HepG2 (cell line): ENCODE measurements at regions not wholly inside any gene's neighbourhood (a gene's known extent, or its start where the extent isn't known, plus 50 kb on each side); places are given as distances from the start of the nearest gene placed in this dataset.

Source experiments
- ATAC-seq: fragments of 200-7000 bp; cut with Tn5 transposase; 3 replicates; pipeline ENCODE4 v1.9.1; 2020; ENCODE audit warnings: mild to moderate bottlenecking, moderate library complexity
- BruUV-seq: library from RNA; stranded (reverse); fragments of 400-500 nt; replicated peaks from 2 replicates; lab custom pipeline; 2021; lab: Mats Ljungman, UMichigan
- CTCF ChIA-PET: fragments of 300-600 bp; formaldehyde crosslinking; extraction: SDS; loops from one replicate; lab custom pipeline; 2021; ENCODE audit warnings: low total read pairs, inconsistent platforms, low intra/inter-chr PET ratio; lab: Yijun Ruan, JAX
- POLR2A ChIA-PET: fragments of 350-600 bp; sonication (Branson Sonifier 250); formaldehyde crosslinking; loops from one replicate; lab custom pipeline; 2020; ENCODE audit warnings: antibody characterized with exemption, inconsistent platforms; lab: Yijun Ruan, JAX
- DNase-seq: peaks from one replicate; pipeline ENCODE4 v3.0.0-alpha.2; 2015; ENCODE audit warnings: low spot score
- FAIRE-seq: peaks from 3 replicates; lab custom pipeline; 2011; peaks lifted over from hg19 to GRCh38; lab: Jason Lieb, UNC
- H2AFZ ChIP-seq: one replicate; pipeline ENCODE4 v1.6.1; 2011; ENCODE audit warnings: low read length, inconsistent platforms
- H3K27ac ChIP-seq: fragments of 300-600 bp; 3 replicates; pipeline ENCODE4 v1.8.0; 2011; ENCODE audit warnings: mixed run types, mild to moderate bottlenecking, mixed read lengths, low read length, inconsistent platforms; ENCODE audit not compliant: insufficient read depth; ENCODE audit errors: extremely low read length
- H3K27me3 ChIP-seq, 2 experiments: fragments of 200-600 bp in 1 of 2; 2 replicates in 1 of 2; 3 replicates in 1 of 2; pipeline versions ENCODE4 v1.6.0 to v1.8.0; 2011; ENCODE audit warnings: low read length in 2 of 2, mild to moderate bottlenecking in 2 of 2, moderate library complexity in 2 of 2, inconsistent platforms in 1 of 2; ENCODE audit not compliant: insufficient read depth in 2 of 2, control insufficient read depth in 1 of 2
- H3K36me3 ChIP-seq, 2 experiments: fragments of 200-600 bp in 1 of 2; replicated peaks in 1 of 2; 2 replicates in 1 of 2; 3 replicates in 1 of 2; pipeline versions ENCODE4 v1.5.1 to v1.8.0; 2011; ENCODE audit warnings: low read length in 2 of 2, inconsistent platforms in 1 of 2; ENCODE audit not compliant: insufficient read depth in 2 of 2, control insufficient read depth in 1 of 2
- H3K4me1 ChIP-seq: 2 replicates; pipeline ENCODE4 v1.5.1; 2012; ENCODE audit warnings: low read length, inconsistent platforms; ENCODE audit not compliant: insufficient read depth
- H3K4me2 ChIP-seq: 2 replicates; pipeline ENCODE4 v1.6.0; 2011; ENCODE audit warnings: low read depth, low read length, inconsistent platforms
- H3K4me3 ChIP-seq, 3 experiments: fragments of 200-600 bp in 1 of 3; sonication (generic), shearing (Covaris generic) in 1 of 3; replicated peaks in 1 of 3; 2 replicates each; pipeline ENCODE4 v1.5.1; 2011 to 2016; ENCODE audit warnings: low read length in 3 of 3, inconsistent platforms in 2 of 3, low read depth in 2 of 3, mild to moderate bottlenecking in 2 of 3, control low read depth in 1 of 3, mixed read lengths in 1 of 3; ENCODE audit not compliant: insufficient read depth in 1 of 3
- H3K79me2 ChIP-seq: one replicate; pipeline ENCODE4 v1.6.1; 2011; ENCODE audit warnings: low read length, inconsistent platforms; ENCODE audit not compliant: insufficient read depth
- H3K9ac ChIP-seq: 2 replicates; pipeline ENCODE4 v1.6.0; 2011; ENCODE audit warnings: mild to moderate bottlenecking, low read depth, low read length, inconsistent platforms; ENCODE audit not compliant: insufficient read depth
- H3K9me3 ChIP-seq: 2 replicates; pipeline ENCODE4 v1.5.1; 2012; ENCODE audit warnings: mild to moderate bottlenecking, low read length
- H4K20me1 ChIP-seq: 2 replicates; pipeline ENCODE4 v1.6.0; 2011; ENCODE audit warnings: inconsistent platforms, mild to moderate bottlenecking, low read length, moderate library complexity; ENCODE audit not compliant: insufficient read depth
- ATF7-NPFF ChIP-seq: sonication (generic); formaldehyde crosslinking; IDR thresholded peaks from 2 replicates; pipeline ENCODE4 v1.8.1; 2023; ENCODE audit warnings: mild to moderate bottlenecking, low read depth, missing genetic modification reagents, moderate library complexity
- FOXP4 ChIP-seq: sonication (generic); formaldehyde crosslinking; IDR thresholded peaks from 2 replicates; pipeline ENCODE4 v1.4.0; 2020; ENCODE audit warnings: missing genetic modification reagents
- GLMP ChIP-seq: sonication (generic); formaldehyde crosslinking; IDR thresholded peaks from 2 replicates; pipeline ENCODE4 v1.9.0; 2021; ENCODE audit warnings: missing genetic modification reagents, mild to moderate bottlenecking, borderline replicate concordance
- KDM2A ChIP-seq: sonication (generic); formaldehyde crosslinking; IDR thresholded peaks from 2 replicates; pipeline ENCODE4 v1.4.0; 2020; ENCODE audit warnings: low read depth, missing genetic modification reagents, borderline replicate concordance
- NR2F1 ChIP-seq, 2 experiments: fragments of 450-650 bp in 1 of 2; formaldehyde crosslinking in 1 of 2; IDR thresholded peaks; 2 replicates each; pipeline versions ENCODE4 v1.5.0 to v1.6.1; 2016 to 2020; ENCODE audit warnings: mild to moderate bottlenecking in 1 of 2, missing compliant biosample characterization in 1 of 2, missing genetic modification reagents in 1 of 2, moderate library complexity in 1 of 2
- SP4 ChIP-seq: sonication (generic); formaldehyde crosslinking; IDR thresholded peaks from 2 replicates; pipeline ENCODE4 v1.8.1; 2023; ENCODE audit warnings: mild to moderate bottlenecking, missing genetic modification reagents
- THAP8 ChIP-seq: sonication (generic); formaldehyde crosslinking; IDR thresholded peaks from 2 replicates; pipeline ENCODE4 v1.5.1; 2020; ENCODE audit warnings: missing genetic modification reagents, mild to moderate bottlenecking, borderline replicate concordance
- ZBTB20 ChIP-seq: sonication (generic); formaldehyde crosslinking; IDR thresholded peaks from 2 replicates; pipeline ENCODE4 v1.8.1; 2023; ENCODE audit warnings: missing genetic modification reagents, low read depth, mild to moderate bottlenecking, borderline replicate concordance
- WGBS: methylation state at CpG from one replicate; pipeline ENCODE4 v1.1.6; 2017; ENCODE audit warnings: low lambda C conversion rate; 5-methylcytosine and 5-hydroxymethylcytosine counted together
- in situ Hi-C: cut with HindIII; loops from 2 replicates; pipeline ENCODE4 v1.10.0; 2017; ENCODE audit warnings: low pct_unique_long_range_greater_than_20kb; ENCODE audit not compliant: extremely low pct_ligation_motif_present
- intact Hi-C: fragments of 100-400 bp; cut with micrococcal nuclease; formaldehyde crosslinking; loops from one replicate; pipeline ENCODE4 v1.10.0; 2022; ENCODE audit not compliant: unreplicated experiment
- TF ChIP-seq, protein P1 (sequence below), 2 experiments: IDR thresholded peaks; 2 replicates each; pipeline ENCODE4 v1.6.1; 2011 to 2012; ENCODE audit warnings: low read length in 2 of 2, borderline replicate concordance in 1 of 2, low read depth in 1 of 2, mild to moderate bottlenecking in 1 of 2, moderate library complexity in 1 of 2
- TF ChIP-seq, protein P2 (sequence below), 2 experiments: sonication (generic) in 1 of 2; formaldehyde crosslinking in 1 of 2; IDR thresholded peaks; 2 replicates each; pipeline versions ENCODE4 v1.4.0 to v1.6.1; 2018 to 2020; ENCODE audit warnings: missing genetic modification reagents in 2 of 2, borderline replicate concordance in 1 of 2, low read depth in 1 of 2, mild to moderate bottlenecking in 1 of 2, missing biosample characterization in 1 of 2

DNA sequence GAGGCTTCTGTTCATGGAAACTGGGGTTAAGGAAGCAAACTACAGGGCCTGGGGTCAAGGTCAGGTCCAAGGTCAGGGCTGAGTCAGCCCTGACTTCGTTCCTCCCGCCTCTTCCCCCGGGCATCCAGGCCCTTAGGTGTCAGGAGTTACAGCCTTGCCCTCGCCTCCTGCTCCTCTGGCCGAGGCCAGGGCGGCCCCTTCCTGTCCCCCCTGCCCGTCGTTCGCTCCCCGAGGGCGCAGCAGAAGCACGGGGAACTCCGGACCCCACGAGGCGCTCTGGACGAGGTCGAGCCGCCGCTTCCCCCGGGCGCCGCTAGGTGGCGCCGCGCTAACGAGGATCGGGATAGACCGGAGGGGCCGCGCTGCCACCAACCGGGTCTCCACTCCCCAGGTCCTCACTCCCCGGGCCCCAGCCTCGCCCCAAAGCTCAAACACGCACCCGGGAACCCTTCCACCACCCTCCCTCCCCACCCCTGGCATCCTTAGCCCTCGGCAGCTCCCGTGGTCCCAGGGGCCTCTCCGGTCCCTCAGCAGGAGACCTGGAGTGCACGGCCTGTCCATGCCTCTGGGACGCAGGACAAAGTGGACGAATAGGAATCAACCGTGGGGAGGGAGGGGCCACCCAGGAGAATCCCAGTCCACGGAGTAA is 59.2 kb upstream of the MYL10 start:
- no peaks in the 10 kb centered on the region for H4K20me1 ChIP-seq
- H3K27me3 ChIP-seq: peaks cover 0 to 14% of the 10 kb centered on the region in 2 experiments; a peak in 2 of 5 replicates
- H2AFZ ChIP-seq: no peak overlapping the region
- H3K9ac ChIP-seq: no peak overlapping the region
- no peaks in the 10 kb centered on the region for H3K79me2 ChIP-seq
- BruUV-seq: no TSS peak
- no peaks in the 10 kb centered on the region for H3K9me3 ChIP-seq
- H3K4me2 ChIP-seq: peak overlapping the region; percentile 82
- WGBS: 0% methylated on average over 5 of the region's 43 CpGs
- POLR2A ChIA-PET: no interaction called here
- intact Hi-C loops: loop anchor here (1.0 kb wide), 2 partner anchors 86 to 126 kb away; no protein-coding TSS in a partner anchor
- peak overlapping the region in 2 of 3 experiments; percentile 53 to 72; a peak in 3 of 6 replicates for H3K4me3 ChIP-seq
- no peaks in the 10 kb centered on the region for H3K36me3 ChIP-seq
- peak; percentile 86 for ATAC-seq
- FAIRE-seq: no peak
- no peak overlapping the region for H3K27ac ChIP-seq
- CTCF ChIA-PET: interaction anchor here (1.3 to 1.5 kb wide), 3 partner anchors 126 to 584 kb away, joined by 3 to 9 read pairs (median 8); no protein-coding TSS in a partner anchor
- peaks cover 40% of the 10 kb centered on the region for H3K4me1 ChIP-seq
- DNase-seq: peak; percentile 44
- in situ Hi-C loops: loop anchor here (5.0 to 25.0 kb wide), 3 partner anchors 124 to 574 kb away; no protein-coding TSS in a partner anchor
- TF ChIP-seq ATF7-NPFF (CRISPR knock-in tag): 0 out of 2 replicates have a peak, but pooled peaks have one; percentile 31
- peak; percentile 82 for TF ChIP-seq KDM2A (CRISPR knock-in tag)
- 0 out of 2 replicates have a peak, but pooled peaks have one; percentile 22 for TF ChIP-seq ZBTB20 (CRISPR knock-in tag)
- TF ChIP-seq, protein P1, sequence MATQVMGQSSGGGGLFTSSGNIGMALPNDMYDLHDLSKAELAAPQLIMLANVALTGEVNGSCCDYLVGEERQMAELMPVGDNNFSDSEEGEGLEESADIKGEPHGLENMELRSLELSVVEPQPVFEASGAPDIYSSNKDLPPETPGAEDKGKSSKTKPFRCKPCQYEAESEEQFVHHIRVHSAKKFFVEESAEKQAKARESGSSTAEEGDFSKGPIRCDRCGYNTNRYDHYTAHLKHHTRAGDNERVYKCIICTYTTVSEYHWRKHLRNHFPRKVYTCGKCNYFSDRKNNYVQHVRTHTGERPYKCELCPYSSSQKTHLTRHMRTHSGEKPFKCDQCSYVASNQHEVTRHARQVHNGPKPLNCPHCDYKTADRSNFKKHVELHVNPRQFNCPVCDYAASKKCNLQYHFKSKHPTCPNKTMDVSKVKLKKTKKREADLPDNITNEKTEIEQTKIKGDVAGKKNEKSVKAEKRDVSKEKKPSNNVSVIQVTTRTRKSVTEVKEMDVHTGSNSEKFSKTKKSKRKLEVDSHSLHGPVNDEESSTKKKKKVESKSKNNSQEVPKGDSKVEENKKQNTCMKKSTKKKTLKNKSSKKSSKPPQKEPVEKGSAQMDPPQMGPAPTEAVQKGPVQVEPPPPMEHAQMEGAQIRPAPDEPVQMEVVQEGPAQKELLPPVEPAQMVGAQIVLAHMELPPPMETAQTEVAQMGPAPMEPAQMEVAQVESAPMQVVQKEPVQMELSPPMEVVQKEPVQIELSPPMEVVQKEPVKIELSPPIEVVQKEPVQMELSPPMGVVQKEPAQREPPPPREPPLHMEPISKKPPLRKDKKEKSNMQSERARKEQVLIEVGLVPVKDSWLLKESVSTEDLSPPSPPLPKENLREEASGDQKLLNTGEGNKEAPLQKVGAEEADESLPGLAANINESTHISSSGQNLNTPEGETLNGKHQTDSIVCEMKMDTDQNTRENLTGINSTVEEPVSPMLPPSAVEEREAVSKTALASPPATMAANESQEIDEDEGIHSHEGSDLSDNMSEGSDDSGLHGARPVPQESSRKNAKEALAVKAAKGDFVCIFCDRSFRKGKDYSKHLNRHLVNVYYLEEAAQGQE (IDR thresholded peaks at IDR 0.05; ENCODE audit: borderline replicate concordance in 1 of 2, low read depth in 1 of 2, low read length in 2 of 2): no peak
- TF ChIP-seq, protein P2, sequence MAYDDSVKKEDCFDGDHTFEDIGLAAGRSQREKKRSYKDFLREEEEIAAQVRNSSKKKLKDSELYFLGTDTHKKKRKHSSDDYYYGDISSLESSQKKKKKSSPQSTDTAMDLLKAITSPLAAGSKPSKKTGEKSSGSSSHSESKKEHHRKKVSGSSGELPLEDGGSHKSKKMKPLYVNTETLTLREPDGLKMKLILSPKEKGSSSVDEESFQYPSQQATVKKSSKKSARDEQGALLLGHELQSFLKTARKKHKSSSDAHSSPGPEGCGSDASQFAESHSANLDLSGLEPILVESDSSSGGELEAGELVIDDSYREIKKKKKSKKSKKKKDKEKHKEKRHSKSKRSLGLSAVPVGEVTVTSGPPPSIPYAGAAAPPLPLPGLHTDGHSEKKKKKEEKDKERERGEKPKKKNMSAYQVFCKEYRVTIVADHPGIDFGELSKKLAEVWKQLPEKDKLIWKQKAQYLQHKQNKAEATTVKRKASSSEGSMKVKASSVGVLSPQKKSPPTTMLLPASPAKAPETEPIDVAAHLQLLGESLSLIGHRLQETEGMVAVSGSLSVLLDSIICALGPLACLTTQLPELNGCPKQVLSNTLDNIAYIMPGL (CRISPR knock-in tag; IDR thresholded peaks at IDR 0.05; ENCODE audit: borderline replicate concordance in 1 of 2, low read depth in 1 of 2): peak; percentile 58 to 80; a peak in 3 of 4 replicates
- peak; percentile 42 to 79 for TF ChIP-seq NR2F1 (CRISPR knock-in tag; IDR thresholded peaks at IDR 0.05)
- no peak for TF ChIP-seq GLMP
- no peak for TF ChIP-seq THAP8 (CRISPR knock-in tag)
- TF ChIP-seq FOXP4 (CRISPR knock-in tag): no peak
- TF ChIP-seq SP4 (CRISPR knock-in tag): peak; percentile 31; the same call in 1 of the 2 replicates
